Muscle of leg (tissue), 3 donors: ENCODE measurements at regions not wholly inside any gene's neighbourhood (a gene's known extent, or its start where the extent isn't known, plus 50 kb on each side); places are given as distances from the start of the nearest gene placed in this dataset.
A peak's percentile ranks its signal among the peaks of the same experiment; 100 is the strongest.
"Not testable (repeated sequence)": the region's sequence is repeated elsewhere in the genome, so short reads cannot be mapped to it uniquely, and the experiment has no call there.

Experiments used
- DNase-seq: peaks from one replicate; pipeline ENCODE4 v3.0.0; 2013
- H3K27ac ChIP-seq: one replicate; pipeline ENCODE4 v1.5.1; 2013; ENCODE audit warnings: mild to moderate bottlenecking, low read length, control low read depth
- H3K27me3 ChIP-seq: one replicate; pipeline ENCODE4 v1.6.1; 2013; ENCODE audit warnings: low read length; ENCODE audit not compliant: control insufficient read depth, insufficient read depth
- H3K36me3 ChIP-seq: one replicate; pipeline ENCODE4 v1.6.1; 2013; ENCODE audit warnings: low read length; ENCODE audit not compliant: control insufficient read depth, insufficient read depth
- H3K4me1 ChIP-seq: one replicate; pipeline ENCODE4 v1.6.1; 2013; ENCODE audit warnings: low read length; ENCODE audit not compliant: control insufficient read depth, insufficient read depth
- H3K4me3 ChIP-seq: one replicate; pipeline ENCODE4 v1.5.1; 2013; ENCODE audit warnings: low read length, control low read depth
- H3K9me3 ChIP-seq: replicated peaks from 2 replicates; pipeline ENCODE4 v1.6.1; 2013; ENCODE audit warnings: low read depth, low read length; ENCODE audit not compliant: control insufficient read depth
- WGBS: methylation state at CpG from one replicate; pipeline ENCODE4 v1.1.5; 2013; ENCODE audit warnings: missing lambda C conversion rate; ENCODE audit not compliant: insufficient coverage; 5-methylcytosine and 5-hydroxymethylcytosine counted together

- not testable (repeated sequence) for H3K27me3 ChIP-seq, H3K36me3 ChIP-seq, H3K4me3 ChIP-seq, H3K4me1 ChIP-seq, H3K9me3 ChIP-seq, H3K27ac ChIP-seq
- DNase-seq: peak; percentile 32
- WGBS: no CpG with 5 or more reads among the region's 1 CpG
These were observed 666.2 kb downstream of the PRIM2 start for GRCh38 chr6:57983603-57984002.

GRCh38 chr6:57984575-57984974, 667.1 kb downstream of the PRIM2 start:
- H3K4me3 ChIP-seq, H3K27me3 ChIP-seq: not testable (repeated sequence)
- DNase-seq: peak; percentile 42

GRCh38 chr6:57985734-57986133, 668.3 kb downstream of the PRIM2 start:
- not testable (repeated sequence) for H3K4me1 ChIP-seq, H3K9me3 ChIP-seq, H3K27me3 ChIP-seq, H3K27ac ChIP-seq, H3K4me3 ChIP-seq, H3K36me3 ChIP-seq
- WGBS: 9% methylated on average over 2 of the region's 4 CpGs
- peak; percentile 77 for DNase-seq

More at GRCh38 chr6:57984575-57984974, 667.1 kb downstream of the PRIM2 start:
- not testable (repeated sequence) for H3K27ac ChIP-seq, H3K4me1 ChIP-seq, H3K36me3 ChIP-seq, H3K9me3 ChIP-seq
- WGBS: no CpG with 5 or more reads among the region's 3 CpGs

- not testable (repeated sequence) for H3K9me3 ChIP-seq, H3K36me3 ChIP-seq, H3K27me3 ChIP-seq, H3K4me3 ChIP-seq, DNase-seq, H3K4me1 ChIP-seq, H3K27ac ChIP-seq
- no CpG with 5 or more reads among the region's 2 CpGs for WGBS
These were observed 669.2 kb downstream of the PRIM2 start for GRCh38 chr6:57986584-57986983.

GRCh38 chr6:57989520-57990080, 672.2 kb downstream of the PRIM2 start:
- H3K4me1 ChIP-seq, H3K4me3 ChIP-seq, H3K27me3 ChIP-seq, H3K27ac ChIP-seq, H3K36me3 ChIP-seq, DNase-seq, H3K9me3 ChIP-seq: not testable (repeated sequence)
- WGBS: no CpG with 5 or more reads among the region's 2 CpGs

GRCh38 chr6:57998858-57999619, 681.6 kb downstream of the PRIM2 start:
- H3K36me3 ChIP-seq, H3K27ac ChIP-seq, H3K9me3 ChIP-seq, H3K4me1 ChIP-seq, DNase-seq, H3K27me3 ChIP-seq, H3K4me3 ChIP-seq: not testable (repeated sequence)
- WGBS: no CpG with 5 or more reads among the region's 6 CpGs

GRCh38 chr6:58000233-58000632, 682.8 kb downstream of the PRIM2 start:
- not testable (repeated sequence) for H3K36me3 ChIP-seq, H3K27ac ChIP-seq, H3K4me1 ChIP-seq, H3K9me3 ChIP-seq, DNase-seq, H3K27me3 ChIP-seq, H3K4me3 ChIP-seq
- 60% methylated on average over 1 of the region's 6 CpGs for WGBS

- H3K4me1 ChIP-seq, H3K27ac ChIP-seq, DNase-seq: not testable (repeated sequence)
These were observed 686.2 kb downstream of the PRIM2 start for GRCh38 chr6:58003417-58004167.

GRCh38 chr6:58007334-58008000, 690.0 kb downstream of the PRIM2 start:
- peak overlapping the region; percentile 25 for H3K27ac ChIP-seq
- no CpG with 5 or more reads among the region's 4 CpGs for WGBS

More at GRCh38 chr6:58003417-58004167, 686.2 kb downstream of the PRIM2 start:
- H3K4me3 ChIP-seq, H3K9me3 ChIP-seq, H3K27me3 ChIP-seq, H3K36me3 ChIP-seq: not testable (repeated sequence)

GRCh38 chr6:58008001-58008335, 690.5 kb downstream of the PRIM2 start:
- peak overlapping the region; percentile 25 for H3K27ac ChIP-seq
- not testable (repeated sequence) for H3K36me3 ChIP-seq, H3K27me3 ChIP-seq, H3K4me1 ChIP-seq, H3K4me3 ChIP-seq, H3K9me3 ChIP-seq
- peak; percentile 57 for DNase-seq

More at GRCh38 chr6:58007334-58008000, 690.0 kb downstream of the PRIM2 start:
- H3K27me3 ChIP-seq, DNase-seq, H3K9me3 ChIP-seq, H3K36me3 ChIP-seq, H3K4me1 ChIP-seq, H3K4me3 ChIP-seq: not testable (repeated sequence)
